ENCODE measurements at regions not wholly inside any gene's neighbourhood (a gene's known extent, or its start where the extent isn't known, plus 50 kb on each side); places are given as distances from the start of the nearest gene placed in this dataset.

DNA sequence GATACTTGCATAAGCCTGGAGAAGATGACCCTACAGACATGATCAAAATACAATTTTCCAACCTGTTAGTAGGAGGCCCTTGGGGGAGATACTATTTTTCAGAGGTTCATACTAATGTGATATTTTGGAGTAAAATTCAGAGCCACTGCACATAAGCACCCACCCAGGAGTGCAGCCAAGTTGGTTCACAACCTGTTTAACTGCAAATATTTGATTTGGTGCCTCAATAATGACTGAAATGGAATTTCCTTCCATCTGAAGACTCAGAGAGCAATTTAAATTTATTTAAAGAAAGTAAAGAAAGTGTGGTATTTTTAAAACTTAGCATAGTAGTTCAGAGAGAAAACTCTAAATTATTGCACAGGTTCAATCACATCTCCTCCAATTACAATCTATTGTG lies 77.5 kb upstream of the FBN2 start:
- Histone ChIP-seq H3K4me3 (no peak overlapping the region), H3K9me3 (no peaks in the 10 kb centered on the region), H3K4me1 (ENCODE audit: control insufficient read depth in 1 of 2, low read depth in 2 of 2) (no peaks in the 10 kb centered on the region), H3K27ac (no peak overlapping the region), H3K27me3 (replicated peaks; ENCODE audit: insufficient read depth) (no peaks in the 10 kb centered on the region), H3K36me3 (no peaks in the 10 kb centered on the region)
- no peak for DNase-seq (ENCODE audit: low spot score)
- TF ChIP-seq CTCF (IDR thresholded peaks at IDR 0.05), result no peak
- ATAC-seq (ENCODE audit: insufficient number of reproducible peaks, low FRiP score, low read depth), result no peak

- DNase-seq (ENCODE audit: low spot score), result no peak
- H3K27me3 ChIP-seq (replicated peaks; ENCODE audit: insufficient read depth), result no peaks in the 10 kb centered on the region
- H3K36me3 ChIP-seq, result no peaks in the 10 kb centered on the region
- H3K27ac ChIP-seq, result no peak overlapping the region
- ATAC-seq (ENCODE audit: insufficient number of reproducible peaks, low FRiP score, low read depth), result no peak
- no peak overlapping the region for H3K4me3 ChIP-seq
- H3K4me1 ChIP-seq (ENCODE audit: control insufficient read depth in 1 of 2, low read depth in 2 of 2), result no peaks in the 10 kb centered on the region
- H3K9me3 ChIP-seq, result no peaks in the 10 kb centered on the region
- TF ChIP-seq CTCF (IDR thresholded peaks at IDR 0.05), result no peak
These were observed 88.6 kb upstream of the FBN2 start for GRCh38 chr5:128626536-128627090.

DNA sequence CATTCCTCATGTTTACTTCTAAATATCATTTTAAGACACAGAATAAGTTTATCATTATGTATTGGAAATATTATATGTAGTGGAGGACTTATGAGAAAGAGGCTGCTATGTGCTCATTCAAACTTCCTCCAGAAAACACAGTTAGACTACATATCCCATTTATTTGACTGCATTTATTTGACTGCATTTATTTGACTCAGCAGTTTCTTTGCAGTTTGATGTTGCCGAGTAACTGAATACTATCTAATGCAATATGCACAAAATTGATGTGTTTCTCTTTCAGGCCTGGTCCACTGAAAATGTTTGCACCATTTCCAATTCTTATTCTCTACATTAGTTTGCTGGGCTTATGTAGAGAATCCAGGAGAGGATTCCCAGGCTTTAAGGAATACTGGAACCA lies 89.9 kb upstream of the FBN2 start:
- no peak for DNase-seq (ENCODE audit: low spot score)

GRCh38 chr5:128629157-128629556 lies 91.1 kb upstream of the FBN2 start:
- no peaks in the 10 kb centered on the region for H3K36me3 ChIP-seq
- DNase-seq (ENCODE audit: low spot score) (no peak), ATAC-seq (ENCODE audit: insufficient number of reproducible peaks, low FRiP score, low read depth) (no peak)
- TF ChIP-seq CTCF (IDR thresholded peaks at IDR 0.05), result no peak
- no peaks in the 10 kb centered on the region for H3K27me3 ChIP-seq (replicated peaks; ENCODE audit: insufficient read depth)
- no peaks in the 10 kb centered on the region for H3K9me3 ChIP-seq
- H3K4me3 ChIP-seq, result no peak overlapping the region
- H3K4me1 ChIP-seq (ENCODE audit: control insufficient read depth in 1 of 2, low read depth in 2 of 2), result no peaks in the 10 kb centered on the region
- no peak overlapping the region for H3K27ac ChIP-seq

More for the DNA sequence above, 89.9 kb upstream of the FBN2 start:
- Histone ChIP-seq H3K27me3 (replicated peaks; ENCODE audit: insufficient read depth) (no peaks in the 10 kb centered on the region), H3K36me3 (no peaks in the 10 kb centered on the region), H3K4me3 (no peak overlapping the region), H3K9me3 (no peaks in the 10 kb centered on the region), H3K27ac (no peak overlapping the region), H3K4me1 (ENCODE audit: control insufficient read depth in 1 of 2, low read depth in 2 of 2) (no peaks in the 10 kb centered on the region)
- TF ChIP-seq CTCF (IDR thresholded peaks at IDR 0.05), result no peak
- ATAC-seq (ENCODE audit: insufficient number of reproducible peaks, low FRiP score, low read depth), result no peak

DNA sequence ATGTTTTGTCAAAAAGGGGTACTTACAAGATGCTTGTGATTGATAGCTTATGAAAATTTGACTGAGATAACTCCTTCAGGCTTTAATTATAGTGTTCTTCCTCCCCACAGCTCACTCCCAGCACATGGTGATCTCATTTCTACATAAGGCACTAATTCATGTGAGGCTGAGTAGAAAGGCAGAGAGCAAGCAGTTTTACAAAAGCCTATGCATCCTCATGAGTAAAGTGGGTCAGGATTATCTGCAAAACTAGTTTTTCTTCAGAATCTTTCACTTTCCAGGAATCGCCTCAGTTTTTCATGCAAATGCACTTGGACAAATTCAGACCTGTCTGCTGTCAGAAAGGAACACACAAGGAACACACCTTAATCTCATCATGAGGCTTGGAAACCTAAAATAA lies 92.1 kb upstream of the FBN2 start:
- no peak overlapping the region for H3K27ac ChIP-seq
- no peak for ATAC-seq (ENCODE audit: insufficient number of reproducible peaks, low FRiP score, low read depth)

More for the DNA sequence above, 92.1 kb upstream of the FBN2 start:
- no peak for TF ChIP-seq CTCF (IDR thresholded peaks at IDR 0.05)
- Histone ChIP-seq H3K4me1 (ENCODE audit: control insufficient read depth in 1 of 2, low read depth in 2 of 2) (no peaks in the 10 kb centered on the region), H3K4me3 (no peak overlapping the region), H3K9me3 (no peaks in the 10 kb centered on the region), H3K36me3 (no peaks in the 10 kb centered on the region), H3K27me3 (replicated peaks; ENCODE audit: insufficient read depth) (no peaks in the 10 kb centered on the region)
- DNase-seq (ENCODE audit: low spot score), result no peak
